ENCODE measurements at regions not wholly inside any gene's neighbourhood (a gene's known extent, or its start where the extent isn't known, plus 50 kb on each side); places are given as distances from the start of the nearest gene placed in this dataset.
"Not testable (repeated sequence)": the region's sequence is repeated elsewhere in the genome, so short reads cannot be mapped to it uniquely, and the experiment has no call there.

DNA sequence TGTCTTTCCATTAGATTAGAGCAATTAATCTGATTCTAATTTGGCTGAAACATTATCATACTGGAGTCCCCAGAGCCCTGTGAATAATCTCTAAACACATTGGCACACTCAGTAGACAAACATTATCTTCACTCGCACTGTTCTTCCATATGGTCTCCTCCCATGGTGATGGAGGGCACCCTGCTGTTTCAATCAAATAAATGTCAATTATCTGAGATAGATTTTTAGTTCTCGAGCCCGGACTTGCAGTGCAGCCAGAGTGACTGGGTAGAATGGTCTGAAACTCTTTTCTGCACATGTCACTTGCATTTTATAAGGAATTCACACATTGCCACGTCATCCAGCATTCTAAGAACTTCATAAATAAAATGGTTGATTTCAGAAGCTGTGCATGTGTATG, 90.6 kb upstream of the MAP3K7 start:
- DNase-seq (ENCODE audit: low read depth): no peak

DNA sequence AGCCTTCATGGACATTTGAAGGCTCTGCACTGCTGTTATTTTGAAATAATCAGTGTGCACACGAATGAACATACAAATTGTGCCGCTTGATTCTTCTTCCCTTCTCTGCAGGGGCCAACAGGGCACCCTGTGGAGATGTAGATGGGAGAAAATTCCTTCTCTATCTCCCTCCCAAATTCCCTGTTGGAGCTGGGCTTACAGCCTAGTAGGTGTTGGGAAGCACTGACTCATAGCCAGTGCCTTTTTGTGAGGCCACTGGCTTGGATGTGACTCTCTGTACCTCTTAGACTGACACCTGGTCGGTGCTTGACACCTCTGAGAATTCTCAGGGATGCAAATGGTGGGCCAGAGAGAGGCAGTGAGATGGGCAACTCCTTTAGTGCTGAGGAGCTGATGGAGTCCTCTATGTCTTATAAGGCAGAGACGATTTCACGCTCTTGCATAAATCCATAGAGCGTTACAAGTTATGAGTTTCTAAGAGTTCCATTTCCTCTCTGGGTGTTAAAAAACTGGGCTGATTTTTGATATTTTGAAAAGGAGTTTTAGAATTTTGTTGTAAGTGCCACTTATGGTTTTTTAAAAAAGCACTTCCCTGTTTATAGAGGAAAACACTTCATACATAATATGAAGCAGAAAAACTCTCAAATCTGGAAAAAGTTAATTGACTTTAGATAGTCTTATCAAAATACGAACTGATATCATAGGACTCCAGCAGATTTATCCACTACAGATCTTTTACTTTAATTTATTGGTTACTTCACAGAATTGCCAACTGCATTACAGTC, 89.8 kb upstream of the MAP3K7 start:
- DNase-seq (ENCODE audit: low read depth): no peak

DNA sequence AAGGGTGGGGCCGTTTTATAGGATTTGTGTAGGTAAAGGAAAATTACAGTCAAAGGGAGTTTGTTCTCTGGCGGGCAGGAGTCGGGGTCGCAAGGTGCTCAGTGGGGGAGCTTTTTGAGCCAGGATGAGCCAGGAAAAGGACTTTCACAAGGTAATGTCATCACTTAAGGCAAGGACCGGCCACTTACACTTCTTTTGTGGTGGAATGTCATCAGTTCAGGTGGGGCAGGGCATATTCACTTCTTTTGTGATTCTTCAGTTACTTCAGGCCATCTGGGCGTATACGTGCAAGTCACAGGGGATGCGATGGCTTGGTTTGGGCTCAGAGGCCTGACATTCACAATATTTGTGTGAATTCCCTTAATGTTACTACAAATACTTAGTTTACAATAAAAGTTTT, 88.2 kb upstream of the MAP3K7 start:
- DNase-seq (ENCODE audit: low read depth): not testable (repeated sequence)

DNA sequence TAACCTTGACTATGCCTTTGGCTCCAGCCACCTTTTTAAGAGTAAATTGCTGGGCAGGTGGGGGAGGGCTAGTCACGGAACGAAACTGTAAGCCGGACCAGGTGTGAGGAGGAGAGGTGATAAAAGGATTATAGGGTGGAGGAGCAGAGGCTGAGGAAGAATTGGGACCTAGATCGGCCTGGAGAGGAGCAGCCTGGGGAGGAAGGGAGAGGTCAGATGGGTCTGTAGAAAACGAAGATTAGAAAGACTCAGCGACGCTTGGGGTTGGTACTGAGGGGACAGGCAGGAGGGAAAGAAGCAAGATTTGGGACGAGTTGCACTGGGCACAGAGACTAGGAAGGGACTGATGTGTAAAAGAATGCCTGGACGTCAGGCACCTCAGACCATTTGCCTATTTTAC, 87.2 kb upstream of the MAP3K7 start:
- DNase-seq (ENCODE audit: low read depth): not testable (repeated sequence)

DNA sequence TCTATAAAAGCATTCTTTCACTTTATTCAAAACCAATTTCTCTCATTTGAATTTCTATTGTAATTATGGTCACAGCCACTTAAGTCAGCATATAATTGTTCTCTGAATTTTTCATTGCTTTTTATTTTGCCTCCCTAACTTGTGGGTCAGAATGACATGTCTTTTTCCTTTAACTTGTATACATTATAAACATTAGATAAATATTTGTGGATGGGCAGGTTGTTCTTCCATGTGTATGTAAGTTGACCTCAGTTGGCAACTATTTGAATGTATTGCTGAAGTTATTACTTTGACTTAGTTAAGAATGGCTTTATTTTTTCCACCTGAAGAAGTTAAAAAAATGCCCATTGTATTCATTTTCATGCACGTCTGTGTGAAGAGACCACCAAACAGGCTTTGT, 83.0 kb upstream of the MAP3K7 start:
- DNase-seq (ENCODE audit: low read depth): no peak

DNA sequence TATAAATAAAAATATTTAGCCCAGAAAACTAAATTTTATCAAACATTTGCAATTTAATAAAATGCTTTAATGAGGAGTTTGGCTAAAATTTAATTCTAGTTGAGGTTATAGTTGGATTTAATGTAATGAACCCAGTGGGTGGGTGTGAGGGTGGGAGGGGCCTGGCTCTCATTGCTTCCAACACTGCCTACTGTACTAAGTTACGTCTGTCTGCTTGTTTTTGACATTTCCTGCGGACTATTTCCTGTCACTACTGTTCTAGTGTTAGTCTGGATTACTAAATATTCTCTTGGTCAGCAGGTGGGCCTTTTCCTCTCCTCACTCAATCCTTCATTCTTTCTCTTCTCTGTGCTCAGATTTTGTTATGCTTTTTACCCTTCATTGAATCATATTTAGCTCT, 82.5 kb upstream of the MAP3K7 start:
- DNase-seq (ENCODE audit: low read depth): no peak

DNA sequence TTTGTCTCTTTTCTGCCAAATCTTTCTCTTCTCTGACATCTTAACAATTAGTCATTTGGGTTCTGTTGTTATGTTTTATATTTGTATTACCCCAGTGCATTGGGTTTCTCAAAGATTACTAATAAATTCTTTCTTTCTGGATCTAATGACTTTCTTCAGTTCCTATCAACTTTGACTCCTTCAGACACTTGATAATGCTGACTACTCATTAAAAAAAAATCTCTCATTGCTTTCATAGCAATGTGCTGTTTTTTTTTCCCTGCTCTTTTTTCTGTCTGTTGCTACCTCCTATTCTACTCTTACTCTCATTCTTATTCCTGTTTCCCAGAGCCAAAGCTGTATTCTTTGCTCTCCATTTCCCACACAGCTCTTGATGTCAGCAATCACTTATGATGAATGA, 81.3 kb upstream of the MAP3K7 start:
- DNase-seq (ENCODE audit: low read depth): no peak

DNA sequence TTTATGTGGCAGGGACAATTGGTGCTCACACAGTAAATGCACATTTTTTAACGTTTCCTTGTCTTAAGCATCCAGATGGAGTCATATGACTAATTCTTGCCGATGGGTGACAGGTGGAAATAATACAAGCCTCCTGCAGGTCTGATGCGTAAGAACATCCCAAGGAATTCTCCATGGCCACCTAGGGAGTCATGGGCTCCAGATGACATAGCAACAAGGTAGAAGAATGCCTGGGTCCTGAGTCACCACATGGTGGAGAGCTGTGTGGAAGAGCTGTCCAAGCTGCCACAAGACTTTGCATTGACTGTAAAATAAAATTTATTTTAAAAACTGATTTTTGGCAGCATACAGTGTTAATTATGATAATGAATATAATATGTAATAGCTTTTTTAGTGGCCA, 77.0 kb upstream of the MAP3K7 start:
- no peak for DNase-seq (ENCODE audit: low read depth)

DNA sequence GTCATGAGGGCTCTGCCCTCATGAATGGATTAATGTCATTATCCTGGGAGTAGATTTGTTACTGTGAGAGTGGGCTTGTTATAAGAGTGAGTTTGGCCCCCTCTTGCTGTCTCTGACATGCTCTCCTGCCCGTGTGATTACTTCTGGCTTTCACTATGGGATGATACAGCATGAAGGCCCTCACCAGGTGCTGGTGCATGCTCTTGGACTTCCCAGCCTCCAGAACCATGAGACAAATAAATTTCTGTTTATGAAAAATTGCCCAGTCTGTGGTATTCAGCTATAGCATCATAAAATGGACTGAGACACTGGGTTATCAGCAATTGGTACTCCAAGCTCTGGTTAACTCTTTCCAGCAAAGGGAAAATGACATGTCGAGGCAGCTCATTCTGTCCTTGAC, 76.2 kb upstream of the MAP3K7 start:
- DNase-seq (ENCODE audit: low read depth): no peak

DNA sequence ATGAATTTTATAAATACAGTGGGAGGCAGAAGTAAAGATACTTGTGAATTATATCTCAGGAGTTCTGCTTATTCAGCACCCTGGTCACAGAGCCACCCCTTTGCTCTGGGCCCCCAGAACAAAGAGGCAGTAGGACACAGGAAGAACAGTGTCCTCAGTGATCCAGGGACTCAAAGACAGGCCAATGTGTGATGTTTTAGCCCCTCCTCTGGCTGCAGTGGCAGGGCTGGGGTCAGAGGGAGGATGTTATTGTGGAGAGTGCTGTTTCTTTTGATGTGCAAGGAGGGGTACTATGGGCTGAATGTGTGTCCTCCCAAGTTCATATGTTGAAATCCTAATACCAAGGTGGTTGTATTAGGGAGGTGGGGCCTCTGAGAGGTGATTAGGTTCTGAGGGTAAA, 74.1 kb upstream of the MAP3K7 start:
- DNase-seq (ENCODE audit: low read depth): no peak

DNA sequence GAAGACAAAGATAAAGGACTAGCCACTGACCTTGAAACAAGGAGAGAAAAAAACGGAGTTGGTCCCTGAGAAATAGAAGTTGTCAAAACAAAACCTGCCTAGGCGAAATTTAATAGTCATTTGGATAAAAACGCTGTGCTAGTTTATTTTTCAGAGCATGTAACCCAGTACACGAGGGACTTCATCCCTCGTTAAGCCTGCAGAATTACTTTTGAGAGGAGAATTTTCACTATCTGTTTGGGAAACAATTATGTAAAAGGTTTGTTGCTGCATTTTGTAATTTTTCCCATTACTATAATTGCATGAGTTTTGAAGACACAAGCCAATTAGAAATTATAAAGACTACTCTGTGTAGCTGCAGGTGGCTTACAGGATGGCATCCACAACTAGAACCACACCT, 71.6 kb upstream of the MAP3K7 start:
- no peak for DNase-seq (ENCODE audit: low read depth)

DNA sequence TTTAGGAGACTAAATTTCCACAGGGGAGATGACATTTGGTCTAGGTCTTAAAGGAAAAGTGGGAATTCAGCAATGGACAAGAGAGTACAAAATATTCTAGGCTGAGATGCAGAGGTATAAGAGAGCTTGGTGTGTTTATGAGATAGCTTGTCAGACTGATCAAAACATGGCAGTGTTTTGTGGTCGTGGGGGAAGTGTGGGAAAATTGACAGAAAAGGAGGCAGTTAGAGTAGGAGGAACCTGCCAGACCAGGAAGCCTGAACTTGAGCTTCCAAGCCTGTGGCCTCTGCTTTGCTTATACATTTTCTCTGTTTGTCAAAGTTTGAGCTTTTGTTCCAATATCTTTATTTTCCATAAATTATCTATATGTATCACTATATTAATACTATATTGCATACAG, 69.5 kb upstream of the MAP3K7 start:
- no peak for DNase-seq (ENCODE audit: low read depth)

DNA sequence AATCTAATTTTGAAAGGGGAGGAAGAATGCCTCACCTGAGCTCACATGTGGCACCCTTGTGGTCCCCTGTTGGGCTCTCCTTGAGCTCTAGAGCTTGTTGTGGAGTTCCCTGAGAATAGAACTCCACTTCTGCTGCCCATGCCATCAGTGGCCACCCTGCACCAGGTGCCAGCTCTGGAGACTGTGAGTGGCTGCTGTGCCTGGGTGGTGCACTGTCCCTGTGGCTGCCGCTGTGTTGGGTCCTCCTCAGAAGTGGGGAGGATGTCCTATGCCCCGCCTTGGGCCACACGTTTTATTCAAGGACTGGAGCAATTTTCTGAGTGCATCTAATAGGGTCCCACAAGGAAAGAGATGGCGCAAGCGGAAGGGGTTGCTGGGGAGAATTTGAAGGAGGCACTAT, 67.9 kb upstream of the MAP3K7 start:
- DNase-seq (ENCODE audit: low read depth): no peak

DNA sequence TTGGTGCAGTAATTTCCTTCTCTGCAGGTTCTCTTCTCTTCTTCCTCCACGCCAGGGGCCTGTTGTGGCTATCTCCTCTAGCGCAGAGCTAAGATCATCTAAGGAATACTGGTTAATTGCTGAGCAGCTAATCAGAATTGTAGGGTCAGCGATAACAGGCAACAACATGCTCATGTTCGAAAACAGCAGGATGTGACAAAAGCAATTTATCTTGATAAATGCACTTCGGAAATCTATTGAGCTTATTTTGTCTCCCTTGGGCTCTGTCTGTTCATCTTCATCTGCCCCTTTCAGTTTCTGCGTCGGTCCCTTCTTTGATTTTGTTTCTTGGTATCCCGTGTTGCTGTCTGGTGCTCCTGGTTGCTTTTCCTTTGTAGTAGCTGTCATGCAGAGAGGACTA, 67.3 kb upstream of the MAP3K7 start:
- DNase-seq (ENCODE audit: low read depth): no peak

DNA sequence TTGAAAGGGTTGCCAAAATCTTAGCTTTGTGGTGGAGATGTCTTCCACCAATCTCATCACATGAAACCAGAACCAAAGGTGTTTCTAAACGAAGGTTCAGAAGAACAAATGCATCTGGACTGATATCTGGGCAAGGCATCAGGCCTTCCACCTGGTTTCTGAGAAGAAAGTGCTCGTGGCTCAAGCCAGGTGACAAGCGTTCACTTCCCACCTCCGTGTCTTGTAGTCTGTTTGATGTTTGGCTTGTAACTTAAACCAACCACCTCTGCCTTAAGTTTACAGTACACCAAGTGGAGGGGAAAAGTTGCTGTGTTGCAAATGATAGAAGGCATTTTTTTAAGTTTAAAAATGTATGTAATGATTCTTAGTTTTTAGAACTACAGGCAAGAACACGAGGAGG, 66.9 kb upstream of the MAP3K7 start:
- DNase-seq (ENCODE audit: low read depth): no peak

DNA sequence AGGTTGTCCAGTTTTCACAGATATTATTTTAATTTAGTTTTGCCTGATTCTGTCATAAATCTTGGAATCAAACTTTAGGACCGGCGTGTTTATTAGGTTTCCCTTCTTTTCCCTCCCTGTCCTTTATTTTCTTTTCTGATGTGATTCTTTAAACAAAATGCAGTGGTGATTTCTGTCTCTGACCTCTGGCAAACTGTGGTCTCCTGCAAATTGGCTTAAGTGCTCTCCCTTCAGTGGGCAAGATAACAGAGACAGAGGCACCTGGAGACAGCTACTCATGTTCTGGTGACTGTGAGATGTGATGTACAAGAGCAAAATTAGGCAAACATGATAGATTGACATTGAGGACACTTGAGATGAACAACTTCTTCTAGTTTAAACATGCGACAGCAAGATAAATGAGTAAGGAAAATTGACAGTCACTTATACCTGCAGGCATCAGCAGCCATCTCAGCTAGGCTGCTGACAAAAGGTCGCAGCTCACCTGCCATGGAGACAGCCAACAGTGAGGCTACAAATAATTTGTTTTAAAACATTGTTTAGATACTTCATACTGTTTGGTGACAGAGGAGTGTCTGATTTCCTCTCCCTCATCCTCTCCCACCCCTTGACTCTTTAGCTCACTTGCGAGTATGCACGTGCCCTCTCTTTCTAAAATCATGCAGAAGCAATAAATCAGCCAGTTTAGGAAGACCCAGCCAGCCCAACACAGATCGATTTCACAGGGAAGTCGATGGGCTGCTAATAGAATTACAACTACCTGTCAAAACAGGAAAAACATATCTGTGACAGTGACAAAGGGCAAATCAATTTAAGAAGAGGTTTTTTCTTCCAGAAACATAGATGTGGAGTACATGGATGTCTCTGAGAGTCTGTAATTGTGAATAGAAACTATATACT, 63.4 kb upstream of the MAP3K7 start:
- no peak for DNase-seq (ENCODE audit: low read depth)

DNA sequence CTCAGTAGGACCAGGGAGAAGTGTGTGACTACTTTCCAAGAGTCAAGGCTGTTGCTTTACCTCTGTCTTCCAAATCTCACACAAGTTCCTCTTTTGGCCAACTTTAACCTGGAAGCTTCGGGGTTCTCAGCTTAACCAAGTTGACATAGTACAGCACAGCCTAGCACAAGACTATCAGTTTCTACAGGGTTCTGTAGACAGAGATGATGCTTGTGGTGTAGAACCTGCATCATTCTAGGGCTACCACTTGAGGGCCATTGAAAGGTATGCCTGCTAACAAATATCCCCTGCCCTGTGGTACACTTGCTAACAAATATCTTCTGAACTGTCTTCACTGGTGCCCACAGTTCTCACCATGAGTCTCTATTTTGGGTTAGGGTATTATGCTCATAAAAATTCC, 62.0 kb upstream of the MAP3K7 start:
- no peak for DNase-seq (ENCODE audit: low read depth)

DNA sequence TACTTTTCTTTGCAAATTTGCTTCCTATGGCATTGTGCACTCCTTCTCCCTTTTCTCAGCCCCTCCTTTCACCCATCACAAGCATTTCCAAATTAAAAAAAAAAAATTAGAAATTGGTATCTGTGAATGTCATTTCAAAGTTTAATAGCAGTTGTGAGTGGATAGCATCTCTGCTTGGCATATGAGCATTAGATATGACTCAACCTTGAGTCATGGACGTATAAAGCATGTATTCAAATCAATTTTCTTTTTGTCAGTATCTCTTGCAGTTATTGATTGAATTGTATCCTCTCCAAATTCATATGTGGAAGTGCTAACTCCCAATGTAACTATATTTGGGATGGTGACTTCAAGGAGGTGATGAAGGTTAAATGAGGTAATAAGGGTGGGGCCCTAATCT, 60.1 kb upstream of the MAP3K7 start:
- DNase-seq (ENCODE audit: low read depth): no peak

DNA sequence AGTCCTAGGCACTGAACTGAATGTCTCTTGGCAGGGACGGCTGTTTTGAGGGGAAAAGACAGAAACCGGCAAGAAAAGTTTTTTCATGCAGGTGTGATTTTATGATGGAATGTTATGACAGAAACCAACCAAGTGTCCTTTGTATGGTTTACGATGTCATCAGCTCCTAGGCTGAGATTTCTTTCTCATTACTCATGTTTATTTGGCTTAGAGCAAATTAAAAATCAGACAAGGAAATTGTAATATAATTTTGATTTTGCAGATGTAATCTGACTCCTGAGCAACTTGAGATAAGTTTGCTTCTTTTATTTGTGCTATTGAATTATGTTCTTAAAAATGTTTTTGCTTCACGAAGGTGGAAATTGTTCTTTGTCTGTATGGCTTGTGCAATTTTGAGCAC, 58.8 kb upstream of the MAP3K7 start:
- no peak for DNase-seq (ENCODE audit: low read depth)

DNA sequence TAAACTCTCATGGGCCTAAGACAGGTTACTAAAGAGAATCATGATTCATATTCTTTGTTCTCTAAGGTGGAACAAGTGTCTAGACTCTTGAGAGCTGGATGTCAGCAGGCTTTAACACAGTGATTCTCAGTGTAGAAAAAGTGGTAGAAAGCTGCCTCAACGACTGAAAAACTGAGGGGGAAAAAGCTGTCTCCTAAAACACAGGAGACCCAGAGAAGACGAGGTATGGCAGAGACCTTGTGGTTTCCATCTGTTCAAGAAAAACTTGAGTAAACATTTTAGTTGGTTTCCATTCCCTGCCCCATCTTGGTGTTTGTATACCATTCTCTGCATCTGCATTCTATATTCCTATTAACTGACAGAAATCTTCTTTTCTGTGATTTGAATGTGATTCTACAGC, 57.6 kb upstream of the MAP3K7 start:
- no peak for DNase-seq (ENCODE audit: low read depth)

DNA sequence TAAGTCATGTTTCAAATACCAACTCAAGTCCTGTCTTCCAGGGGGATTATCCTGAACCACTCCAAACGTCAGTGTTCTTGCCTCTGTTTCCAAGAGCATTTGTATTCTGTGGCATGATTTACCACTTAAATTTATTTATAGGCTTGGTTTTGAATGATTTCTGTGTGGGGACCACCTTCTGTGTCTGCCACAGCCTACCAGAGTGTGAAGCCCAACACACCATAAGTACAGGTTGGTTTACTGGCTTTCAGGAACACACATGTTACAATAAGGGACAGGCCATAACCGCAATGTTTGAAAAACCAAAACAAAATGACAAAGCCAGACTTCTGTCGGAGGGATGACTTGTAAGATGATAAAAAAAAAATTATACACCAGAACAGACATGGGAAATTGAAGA, 56.5 kb upstream of the MAP3K7 start:
- peak; percentile 1 for DNase-seq (ENCODE audit: low read depth)

DNA sequence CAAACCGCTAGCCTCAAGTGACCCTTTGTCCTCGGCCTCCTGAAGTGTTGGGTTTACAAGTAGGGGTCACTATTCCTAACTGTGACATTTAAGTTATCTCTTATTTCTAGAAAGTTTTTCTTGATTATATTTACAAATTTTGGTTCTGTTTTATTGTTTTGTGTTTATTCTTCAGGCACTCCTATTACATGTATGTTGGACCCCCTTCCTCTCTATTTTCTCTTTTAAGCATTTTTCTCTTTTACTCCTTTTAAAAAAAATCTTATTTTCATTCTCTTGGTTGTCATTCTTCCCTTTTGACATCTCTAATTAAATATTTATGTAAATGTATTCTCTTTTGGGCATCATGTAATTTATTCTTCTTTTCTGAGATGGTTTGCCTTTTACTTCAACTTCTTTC, 50.4 kb upstream of the MAP3K7 start:
- no peak for DNase-seq (ENCODE audit: low read depth)
